ENCODE measurements at regions not wholly inside any gene's neighbourhood (a gene's known extent, or its start where the extent isn't known, plus 50 kb on each side); places are given as distances from the start of the nearest gene placed in this dataset.

DNA sequence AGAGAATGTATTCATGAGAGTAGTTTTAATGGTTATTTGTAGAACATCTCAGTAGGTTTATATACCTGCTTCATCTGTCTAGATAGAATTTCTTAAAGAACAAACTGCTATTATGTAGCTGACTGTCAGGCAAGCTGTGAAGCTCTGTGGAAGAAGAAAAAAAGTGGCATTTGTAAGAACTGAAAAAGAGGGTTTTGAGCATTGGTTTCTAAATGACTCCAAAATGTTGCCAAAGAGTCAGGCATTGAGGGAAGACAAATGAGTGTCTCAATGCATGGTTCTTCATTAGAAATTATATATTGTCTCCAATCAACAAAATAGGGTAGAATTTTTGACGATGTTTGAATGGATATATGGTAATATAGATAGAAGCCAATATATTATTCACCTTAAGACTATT is 1276.1 kb downstream of the KCNT2 start:
- no peak for DNase-seq
- Histone ChIP-seq H3K4me3 (ENCODE audit: low read depth in 1 of 2, low read length in 2 of 2) (no peak overlapping the region), H3K9me3 (ENCODE audit: insufficient read depth, low read length, severe bottlenecking) (no peaks in the 10 kb centered on the region), H3K79me2 (ENCODE audit: insufficient read depth, low read length) (no peaks in the 10 kb centered on the region), H3K27me3 (ENCODE audit: insufficient read depth, low read length, poor library complexity) (no peaks in the 10 kb centered on the region), H3K4me1 (ENCODE audit: insufficient read depth, low read length) (no peaks in the 10 kb centered on the region), H2AFZ (ENCODE audit: low read depth, low read length) (no peak overlapping the region), H3K36me3 (ENCODE audit: insufficient read depth, low read length) (no peaks in the 10 kb centered on the region), H3K27ac (ENCODE audit: low read length) (no peak overlapping the region), H3K4me2 (ENCODE audit: insufficient read depth, low read length) (no peak overlapping the region), H3K9ac (ENCODE audit: low read depth, low read length) (no peak overlapping the region), H4K20me1 (ENCODE audit: insufficient read depth, low read length) (no peaks in the 10 kb centered on the region)
- no peak for ATAC-seq (ENCODE audit: insufficient read depth, low read depth)
- no peak for TF ChIP-seq EZH2 (IDR thresholded peaks at IDR 0.05; ENCODE audit: borderline replicate concordance, low read depth, low read length, severe bottlenecking)
- TF ChIP-seq, protein P1, sequence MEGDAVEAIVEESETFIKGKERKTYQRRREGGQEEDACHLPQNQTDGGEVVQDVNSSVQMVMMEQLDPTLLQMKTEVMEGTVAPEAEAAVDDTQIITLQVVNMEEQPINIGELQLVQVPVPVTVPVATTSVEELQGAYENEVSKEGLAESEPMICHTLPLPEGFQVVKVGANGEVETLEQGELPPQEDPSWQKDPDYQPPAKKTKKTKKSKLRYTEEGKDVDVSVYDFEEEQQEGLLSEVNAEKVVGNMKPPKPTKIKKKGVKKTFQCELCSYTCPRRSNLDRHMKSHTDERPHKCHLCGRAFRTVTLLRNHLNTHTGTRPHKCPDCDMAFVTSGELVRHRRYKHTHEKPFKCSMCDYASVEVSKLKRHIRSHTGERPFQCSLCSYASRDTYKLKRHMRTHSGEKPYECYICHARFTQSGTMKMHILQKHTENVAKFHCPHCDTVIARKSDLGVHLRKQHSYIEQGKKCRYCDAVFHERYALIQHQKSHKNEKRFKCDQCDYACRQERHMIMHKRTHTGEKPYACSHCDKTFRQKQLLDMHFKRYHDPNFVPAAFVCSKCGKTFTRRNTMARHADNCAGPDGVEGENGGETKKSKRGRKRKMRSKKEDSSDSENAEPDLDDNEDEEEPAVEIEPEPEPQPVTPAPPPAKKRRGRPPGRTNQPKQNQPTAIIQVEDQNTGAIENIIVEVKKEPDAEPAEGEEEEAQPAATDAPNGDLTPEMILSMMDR (IDR thresholded peaks at IDR 0.05; ENCODE audit: borderline replicate concordance, extremely low read depth, low read length, poor library complexity, severe bottlenecking), result no peak

DNA sequence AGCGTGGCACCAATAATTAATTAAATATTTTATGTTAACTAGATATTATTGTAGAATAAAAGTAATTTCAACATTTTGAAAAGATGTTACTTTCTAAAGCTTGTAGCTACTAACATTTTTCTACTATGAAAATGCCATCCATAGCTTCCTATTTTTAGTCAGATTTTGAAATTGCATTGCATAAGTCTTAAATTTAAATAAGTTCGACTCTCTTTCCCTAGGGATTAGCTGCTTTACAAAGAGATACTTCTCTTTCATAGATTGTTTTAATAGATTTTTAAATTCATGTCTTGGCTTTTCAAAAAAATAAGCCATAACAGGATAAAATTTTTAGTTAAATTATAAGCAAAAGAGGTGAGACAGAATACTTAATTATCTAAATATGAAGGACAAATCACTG is 1279.6 kb downstream of the KCNT2 start:
- Histone ChIP-seq H3K4me2 (ENCODE audit: insufficient read depth, low read length) (no peak overlapping the region), H4K20me1 (ENCODE audit: insufficient read depth, low read length) (no peaks in the 10 kb centered on the region), H3K9me3 (ENCODE audit: insufficient read depth, low read length, severe bottlenecking) (no peaks in the 10 kb centered on the region), H3K79me2 (ENCODE audit: insufficient read depth, low read length) (no peaks in the 10 kb centered on the region), H3K27ac (ENCODE audit: low read length) (no peak overlapping the region), H2AFZ (ENCODE audit: low read depth, low read length) (no peak overlapping the region), H3K4me1 (ENCODE audit: insufficient read depth, low read length) (no peaks in the 10 kb centered on the region), H3K36me3 (ENCODE audit: insufficient read depth, low read length) (no peaks in the 10 kb centered on the region), H3K27me3 (ENCODE audit: insufficient read depth, low read length, poor library complexity) (no peaks in the 10 kb centered on the region), H3K9ac (ENCODE audit: low read depth, low read length) (no peak overlapping the region), H3K4me3 (ENCODE audit: low read depth in 1 of 2, low read length in 2 of 2) (no peak overlapping the region)
- ATAC-seq (ENCODE audit: insufficient read depth, low read depth) (no peak), DNase-seq (no peak)
- TF ChIP-seq, protein P1 (IDR thresholded peaks at IDR 0.05; ENCODE audit: borderline replicate concordance, extremely low read depth, low read length, poor library complexity, severe bottlenecking), result no peak
- no peak for TF ChIP-seq EZH2 (IDR thresholded peaks at IDR 0.05; ENCODE audit: borderline replicate concordance, low read depth, low read length, severe bottlenecking)

- DNase-seq (no peak), ATAC-seq (ENCODE audit: insufficient read depth, low read depth) (no peak)
- Histone ChIP-seq H3K9ac (ENCODE audit: low read depth, low read length) (no peak overlapping the region), H3K4me2 (ENCODE audit: insufficient read depth, low read length) (no peak overlapping the region), H3K36me3 (ENCODE audit: insufficient read depth, low read length) (no peaks in the 10 kb centered on the region), H3K9me3 (ENCODE audit: insufficient read depth, low read length, severe bottlenecking) (no peaks in the 10 kb centered on the region), H3K79me2 (ENCODE audit: insufficient read depth, low read length) (no peaks in the 10 kb centered on the region), H3K4me1 (ENCODE audit: insufficient read depth, low read length) (no peaks in the 10 kb centered on the region), H4K20me1 (ENCODE audit: insufficient read depth, low read length) (no peaks in the 10 kb centered on the region), H3K27me3 (ENCODE audit: insufficient read depth, low read length, poor library complexity) (no peaks in the 10 kb centered on the region), H2AFZ (ENCODE audit: low read depth, low read length) (no peak overlapping the region), H3K27ac (ENCODE audit: low read length) (no peak overlapping the region), H3K4me3 (ENCODE audit: low read depth in 1 of 2, low read length in 2 of 2) (no peak overlapping the region)
- TF ChIP-seq, protein P1 (IDR thresholded peaks at IDR 0.05; ENCODE audit: borderline replicate concordance, extremely low read depth, low read length, poor library complexity, severe bottlenecking), result no peak
- no peak for TF ChIP-seq EZH2 (IDR thresholded peaks at IDR 0.05; ENCODE audit: borderline replicate concordance, low read depth, low read length, severe bottlenecking)
Observed at GRCh38 chr1:195328102-195328501, 1280.1 kb downstream of the KCNT2 start.

GRCh38 chr1:195327361-195327760 is 1280.9 kb downstream of the KCNT2 start:
- H2AFZ ChIP-seq (ENCODE audit: low read depth, low read length), result no peak overlapping the region

More at GRCh38 chr1:195327361-195327760, 1280.9 kb downstream of the KCNT2 start:
- no peak overlapping the region for H3K4me3 ChIP-seq (ENCODE audit: low read depth in 1 of 2, low read length in 2 of 2)
- no peak overlapping the region for H3K4me2 ChIP-seq (ENCODE audit: insufficient read depth, low read length)
- no peak overlapping the region for H3K27ac ChIP-seq (ENCODE audit: low read length)
- no peaks in the 10 kb centered on the region for H3K4me1 ChIP-seq (ENCODE audit: insufficient read depth, low read length)
- no peak for TF ChIP-seq EZH2 (IDR thresholded peaks at IDR 0.05; ENCODE audit: borderline replicate concordance, low read depth, low read length, severe bottlenecking)
- TF ChIP-seq, protein P1 (IDR thresholded peaks at IDR 0.05; ENCODE audit: borderline replicate concordance, extremely low read depth, low read length, poor library complexity, severe bottlenecking), result no peak
- no peak for ATAC-seq (ENCODE audit: insufficient read depth, low read depth)
- H3K9ac ChIP-seq (ENCODE audit: low read depth, low read length), result no peak overlapping the region
- no peak for DNase-seq
- H4K20me1 ChIP-seq (ENCODE audit: insufficient read depth, low read length), result no peaks in the 10 kb centered on the region
- H3K79me2 ChIP-seq (ENCODE audit: insufficient read depth, low read length), result no peaks in the 10 kb centered on the region
- no peaks in the 10 kb centered on the region for H3K36me3 ChIP-seq (ENCODE audit: insufficient read depth, low read length)
- H3K27me3 ChIP-seq (ENCODE audit: insufficient read depth, low read length, poor library complexity), result no peaks in the 10 kb centered on the region
- no peaks in the 10 kb centered on the region for H3K9me3 ChIP-seq (ENCODE audit: insufficient read depth, low read length, severe bottlenecking)
